ENCODE measurements at regions not wholly inside any gene's neighbourhood (a gene's known extent, or its start where the extent isn't known, plus 50 kb on each side); places are given as distances from the start of the nearest gene placed in this dataset.

DNA sequence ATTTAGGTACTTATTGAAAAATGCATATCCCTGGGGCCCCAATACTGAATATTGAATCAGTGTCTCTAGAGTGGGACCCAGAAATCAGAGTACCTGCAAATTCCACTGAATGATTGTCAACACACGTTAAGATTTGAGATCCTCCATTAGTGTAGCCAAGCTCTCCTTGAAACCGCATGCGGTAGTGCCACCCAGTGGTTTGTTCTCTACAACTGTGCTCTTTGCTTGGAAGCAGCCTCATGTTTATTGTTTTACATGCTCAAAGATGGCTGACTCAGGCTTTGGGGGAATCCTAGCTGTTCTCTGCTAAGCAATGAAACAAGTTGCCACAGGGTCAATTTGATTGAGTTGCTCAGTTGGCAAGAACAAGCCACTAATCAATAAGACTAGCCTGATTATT, 340.2 kb upstream of the CELF2 start:
- Histone ChIP-seq H4K91ac (ENCODE audit: insufficient read depth, low read depth, low read length) (no peak overlapping the region), H3K23ac (ENCODE audit: low read depth, low read length) (no peak overlapping the region), H2BK120ac (ENCODE audit: low read depth, low read length) (no peak overlapping the region), H3K27ac (ENCODE audit: insufficient read depth, low read length) (no peak overlapping the region), H2AFZ (replicated peaks; ENCODE audit: low read length, poor library complexity) (no peak overlapping the region), H4K8ac (ENCODE audit: low read depth in 2 of 2, low read length in 2 of 2) (no peak overlapping the region), H2AK5ac (ENCODE audit: low read depth, low read length) (no peak overlapping the region), H3K4me1 (ENCODE audit: control insufficient read depth, insufficient read depth, low read length) (no peaks in the 10 kb centered on the region), H4K20me1 (ENCODE audit: insufficient read depth, low read length) (no peaks in the 10 kb centered on the region), H3K9me1 (ENCODE audit: insufficient read depth, low read length) (no peaks in the 10 kb centered on the region), H3K9ac (ENCODE audit: low read depth, low read length) (no peak overlapping the region), H2BK15ac (ENCODE audit: low read depth, low read length) (no peak overlapping the region), H3K4me2 (ENCODE audit: low read depth, low read length) (no peak overlapping the region), H2BK20ac (ENCODE audit: low read depth, low read length) (no peak overlapping the region), H3K9me3 (ENCODE audit: control insufficient read depth, insufficient read depth, low read length) (no peaks in the 10 kb centered on the region), H3K4me3 (ENCODE audit: insufficient read depth, low read depth, low read length) (no peak overlapping the region), H3K18ac (ENCODE audit: low read depth, low read length) (no peak overlapping the region), H4K5ac (ENCODE audit: low read depth, low read length) (no peak overlapping the region), H3K14ac (replicated peaks; ENCODE audit: low read depth, low read length) (no peak overlapping the region), H3K27me3 (ENCODE audit: control insufficient read depth, insufficient read depth, low read length) (no peaks in the 10 kb centered on the region; the same call in 1 of the 2 replicates), H3K36me3 (ENCODE audit: control insufficient read depth, insufficient read depth, low read length) (no peaks in the 10 kb centered on the region), H3K56ac (ENCODE audit: extremely low read depth, insufficient read depth, low read length) (no peak overlapping the region), H2AK9ac (replicated peaks; ENCODE audit: low read depth, low read length, poor library complexity) (no peak overlapping the region), H3K4ac (ENCODE audit: low read depth, low read length) (no peak overlapping the region), H2BK5ac (ENCODE audit: low read depth, low read length, poor library complexity, severe bottlenecking) (no peak overlapping the region), H3K79me1 (ENCODE audit: low read depth in 1 of 2, low read length in 2 of 2) (no peaks in the 10 kb centered on the region)
- DNase-seq (peak; percentile 80), ATAC-seq (ENCODE audit: low read depth) (peak; percentile 95)
- ChIA-PET POLR2A (ENCODE audit: unreplicated experiment) (no interaction called here), CTCF (interaction anchor here (0.6 to 2.0 kb wide), 5 partner anchors 120 to 1335 kb away, joined by 4 to 11 read pairs (median 6); no protein-coding TSS in a partner anchor)
- in situ Hi-C loops (cut with MboI; ENCODE audit: low sequenced_read_pairs), result loop anchor here (10.0 to 25.0 kb wide), 2 partner anchors 1073 to 1340 kb away; no protein-coding TSS in a partner anchor
- TF ChIP-seq SMC3 (IDR thresholded peaks at IDR 0.05; ENCODE audit: low read depth, low read length) (peak; percentile 92), MAFK (IDR thresholded peaks at IDR 0.05; ENCODE audit: low read depth, low read length) (peak; percentile 56; the same call in 1 of the 2 replicates), NFE2L2 (IDR thresholded peaks at IDR 0.05; ENCODE audit: low read depth, low read length) (no peak), RAD21 (IDR thresholded peaks at IDR 0.05; ENCODE audit: low read length) (peak; percentile 91)
- TF ChIP-seq, protein P1, sequence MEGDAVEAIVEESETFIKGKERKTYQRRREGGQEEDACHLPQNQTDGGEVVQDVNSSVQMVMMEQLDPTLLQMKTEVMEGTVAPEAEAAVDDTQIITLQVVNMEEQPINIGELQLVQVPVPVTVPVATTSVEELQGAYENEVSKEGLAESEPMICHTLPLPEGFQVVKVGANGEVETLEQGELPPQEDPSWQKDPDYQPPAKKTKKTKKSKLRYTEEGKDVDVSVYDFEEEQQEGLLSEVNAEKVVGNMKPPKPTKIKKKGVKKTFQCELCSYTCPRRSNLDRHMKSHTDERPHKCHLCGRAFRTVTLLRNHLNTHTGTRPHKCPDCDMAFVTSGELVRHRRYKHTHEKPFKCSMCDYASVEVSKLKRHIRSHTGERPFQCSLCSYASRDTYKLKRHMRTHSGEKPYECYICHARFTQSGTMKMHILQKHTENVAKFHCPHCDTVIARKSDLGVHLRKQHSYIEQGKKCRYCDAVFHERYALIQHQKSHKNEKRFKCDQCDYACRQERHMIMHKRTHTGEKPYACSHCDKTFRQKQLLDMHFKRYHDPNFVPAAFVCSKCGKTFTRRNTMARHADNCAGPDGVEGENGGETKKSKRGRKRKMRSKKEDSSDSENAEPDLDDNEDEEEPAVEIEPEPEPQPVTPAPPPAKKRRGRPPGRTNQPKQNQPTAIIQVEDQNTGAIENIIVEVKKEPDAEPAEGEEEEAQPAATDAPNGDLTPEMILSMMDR (conservative IDR thresholded peaks at IDR 0.05; ENCODE audit: low read depth, low read length), result peak; percentile 66
- dilution Hi-C loops (cut with HindIII; ENCODE audit: low sequenced_read_pairs, unreplicated experiment), result no loop called here
- WGBS, 2 experiments (ENCODE audit: extremely low coverage in 2 of 2, insufficient read length in 1 of 2), result no CpG with 5 or more reads among the region's 3 CpGs
- BruUV-seq (replicated peaks), result no TSS peak
- intact Hi-C loops (cut with micrococcal nuclease), result loop anchor here (1.0 to 10.0 kb wide), 5 partner anchors 359 to 1335 kb away; no protein-coding TSS in a partner anchor

All from IMR-90 (cell line).